Effector CD4-positive, alpha-beta T cell (primary cell): ENCODE measurements at regions not wholly inside any gene's neighbourhood (a gene's known extent, or its start where the extent isn't known, plus 50 kb on each side); places are given as distances from the start of the nearest gene placed in this dataset.
"Not testable (repeated sequence)": the region's sequence is repeated elsewhere in the genome, so short reads cannot be mapped to it uniquely, and the experiment has no call there.

Experiments used
- DNase-seq: peaks from one replicate; pipeline ENCODE4 v3.0.0-alpha.2; 2020

GRCh38 chrX:106363214-106363613 is 195.1 kb downstream of the PWWP3B start:
- DNase-seq = no peak

- DNase-seq = no peak
Observed at GRCh38 chrX:106378616-106379015, 210.5 kb downstream of the PWWP3B start.

- no peak for DNase-seq
Observed at GRCh38 chrX:106391284-106391911, 220.4 kb upstream of the RADX start.

GRCh38 chrX:106392346-106392745 is 219.4 kb upstream of the RADX start:
- no peak for DNase-seq

GRCh38 chrX:106397788-106398538 is 213.8 kb upstream of the RADX start:
- DNase-seq = no peak

GRCh38 chrX:106401965-106402559 is 209.7 kb upstream of the RADX start:
- DNase-seq = no peak

- DNase-seq = no peak
Observed at GRCh38 chrX:106404512-106404911, 207.3 kb upstream of the RADX start.

- DNase-seq = no peak
Observed at GRCh38 chrX:106415276-106415895, 196.4 kb upstream of the RADX start.

GRCh38 chrX:106436691-106437090 is 175.1 kb upstream of the RADX start:
- no peak for DNase-seq

GRCh38 chrX:106437407-106437806 is 174.4 kb upstream of the RADX start:
- no peak for DNase-seq

GRCh38 chrX:106450405-106450804 is 161.4 kb upstream of the RADX start:
- no peak for DNase-seq

GRCh38 chrX:106451933-106452332 is 159.8 kb upstream of the RADX start:
- DNase-seq = no peak

GRCh38 chrX:106454991-106455390 is 156.8 kb upstream of the RADX start:
- DNase-seq = no peak

- no peak for DNase-seq
Observed at GRCh38 chrX:106457802-106458201, 154.0 kb upstream of the RADX start.

GRCh38 chrX:106467422-106467821 is 144.4 kb upstream of the RADX start:
- DNase-seq = no peak

GRCh38 chrX:106467943-106468342 is 143.8 kb upstream of the RADX start:
- DNase-seq = no peak

- no peak for DNase-seq
Observed at GRCh38 chrX:106468433-106468832, 143.3 kb upstream of the RADX start.

- no peak for DNase-seq
Observed at GRCh38 chrX:106479920-106480319, 131.9 kb upstream of the RADX start.

- peak; percentile 35 for DNase-seq
Observed at GRCh38 chrX:106481341-106481740, 130.4 kb upstream of the RADX start.

- no peak for DNase-seq
Observed at GRCh38 chrX:106484233-106484632, 127.5 kb upstream of the RADX start.

GRCh38 chrX:106493210-106493816 is 118.5 kb upstream of the RADX start:
- not testable (repeated sequence) for DNase-seq

GRCh38 chrX:106499473-106499872 is 112.3 kb upstream of the RADX start:
- no peak for DNase-seq

- DNase-seq = no peak
Observed at GRCh38 chrX:106510713-106511403, 100.9 kb upstream of the RADX start.
